CD8-positive, alpha-beta memory T cell (primary cell): ENCODE measurements at regions not wholly inside any gene's neighbourhood (a gene's known extent, or its start where the extent isn't known, plus 50 kb on each side); places are given as distances from the start of the nearest gene placed in this dataset.
"Not testable (repeated sequence)": the region's sequence is repeated elsewhere in the genome, so short reads cannot be mapped to it uniquely, and the experiment has no call there.

ENCODE experiments used
- CTCF ChIA-PET: fragments of 350-600 bp; sonication (Branson Sonifier 250); formaldehyde crosslinking; loops from one replicate; lab custom pipeline; 2021; ENCODE audit warnings: antibody characterized with exemption; lab: Charles Lee
- POLR2A ChIA-PET: fragments of 350-600 bp; sonication (Branson Sonifier 250); formaldehyde crosslinking; loops from one replicate; lab custom pipeline; 2021; ENCODE audit warnings: antibody characterized with exemption; lab: Charles Lee
- DNase-seq, 5 donors: peaks; one replicate each; pipeline versions ENCODE4 v3.0.0 to v3.0.0-alpha.2; 2020 to 2022; ENCODE audit warnings: mixed read lengths in 1 of 5
- H3K27ac ChIP-seq: one replicate; pipeline ENCODE4 v1.7.0; 2013; ENCODE audit warnings: low read depth, mild to moderate bottlenecking, low read length, moderate library complexity
- H3K27me3 ChIP-seq: 2 replicates; pipeline ENCODE4 v1.7.0; 2013; ENCODE audit warnings: low read length, mild to moderate bottlenecking; ENCODE audit not compliant: insufficient read depth, poor library complexity, severe bottlenecking
- H3K36me3 ChIP-seq: 2 replicates; pipeline ENCODE4 v1.7.0; 2013; ENCODE audit warnings: mild to moderate bottlenecking, low read length, moderate library complexity; ENCODE audit not compliant: insufficient read depth
- H3K4me1 ChIP-seq: 2 replicates; pipeline ENCODE4 v1.7.0; 2013; ENCODE audit warnings: mild to moderate bottlenecking, low read length, moderate library complexity; ENCODE audit not compliant: insufficient read depth
- H3K4me3 ChIP-seq: 2 replicates; pipeline ENCODE4 v1.7.0; 2013; ENCODE audit warnings: mild to moderate bottlenecking, low read length
- H3K9me3 ChIP-seq: 2 replicates; pipeline ENCODE4 v1.7.0; 2013; ENCODE audit warnings: mild to moderate bottlenecking, low read length
- H3K27ac Mint-ChIP-seq, 8 donors: one replicate each; pipeline ENCODE4 v1.8.0; 2020 to 2021; ENCODE audit warnings: mixed read lengths in 8 of 8, mild to moderate bottlenecking in 6 of 8, inconsistent platforms in 3 of 8, moderate library complexity in 3 of 8
- H3K27me3 Mint-ChIP-seq, 2 donors: one replicate each; pipeline ENCODE4 v1.8.0; 2020 to 2021; ENCODE audit warnings: mixed read lengths in 2 of 2, mild to moderate bottlenecking in 1 of 2, moderate library complexity in 1 of 2
- H3K36me3 Mint-ChIP-seq, 3 donors: one replicate each; pipeline ENCODE4 v1.8.0; 2020 to 2021; ENCODE audit warnings: mixed read lengths in 3 of 3, inconsistent platforms in 1 of 3, mild to moderate bottlenecking in 1 of 3
- H3K4me1 Mint-ChIP-seq, 3 donors: one replicate each; pipeline ENCODE4 v1.8.0; 2020 to 2021; ENCODE audit warnings: mixed read lengths in 3 of 3, inconsistent platforms in 1 of 3, mild to moderate bottlenecking in 1 of 3
- H3K4me3 Mint-ChIP-seq, 7 donors: one replicate each; pipeline ENCODE4 v1.8.0; 2020 to 2021; ENCODE audit warnings: mixed read lengths in 7 of 7, mild to moderate bottlenecking in 6 of 7, moderate library complexity in 4 of 7, inconsistent platforms in 2 of 7
- H3K9me3 Mint-ChIP-seq, 5 donors: one replicate each; pipeline ENCODE4 v1.8.0; 2020 to 2022; ENCODE audit warnings: mixed read lengths in 5 of 5, mild to moderate bottlenecking in 3 of 5, moderate library complexity in 2 of 5, inconsistent platforms in 1 of 5

- Histone ChIP-seq H3K27ac (no peak overlapping the region), H3K4me3 (no peak overlapping the region), H3K36me3 (no peaks in the 10 kb centered on the region), H3K4me1 (no peaks in the 10 kb centered on the region), H3K9me3 (no peaks in the 10 kb centered on the region), H3K27me3 (no peaks in the 10 kb centered on the region)
- DNase-seq, result no peak
- CTCF ChIA-PET, result no interaction called here
- H3K36me3 Mint-ChIP-seq, result no peaks in the 10 kb centered on the region
- POLR2A ChIA-PET, result no interaction called here
- H3K4me3 Mint-ChIP-seq, result no peak overlapping the region
- no peak overlapping the region for H3K27ac Mint-ChIP-seq
- H3K4me1 Mint-ChIP-seq, result no peaks in the 10 kb centered on the region
- peaks cover 2 to 6% (median 3%) of the 10 kb centered on the region in 5 donors for H3K9me3 Mint-ChIP-seq
- no peaks in the 10 kb centered on the region for H3K27me3 Mint-ChIP-seq
Measured at GRCh38 chr3:75294124-75294523, 370.0 kb upstream of the FRG2C start.

GRCh38 chr3:75295013-75295412 lies 369.1 kb upstream of the FRG2C start:
- Histone ChIP-seq H3K4me1 (no peaks in the 10 kb centered on the region), H3K9me3 (no peaks in the 10 kb centered on the region), H3K4me3 (no peak overlapping the region), H3K27ac (no peak overlapping the region), H3K27me3 (no peaks in the 10 kb centered on the region), H3K36me3 (no peaks in the 10 kb centered on the region)
- no peak overlapping the region for H3K27ac Mint-ChIP-seq
- no peaks in the 10 kb centered on the region for H3K4me1 Mint-ChIP-seq
- no peak overlapping the region for H3K4me3 Mint-ChIP-seq
- peaks cover 2 to 6% (median 3%) of the 10 kb centered on the region in 5 donors for H3K9me3 Mint-ChIP-seq
- POLR2A ChIA-PET, result no interaction called here
- H3K36me3 Mint-ChIP-seq, result no peaks in the 10 kb centered on the region
- H3K27me3 Mint-ChIP-seq, result no peaks in the 10 kb centered on the region
- no peak for DNase-seq
- CTCF ChIA-PET, result no interaction called here

- Histone ChIP-seq H3K9me3 (no peaks in the 10 kb centered on the region), H3K36me3 (no peaks in the 10 kb centered on the region), H3K27ac (no peak overlapping the region), H3K4me1 (no peaks in the 10 kb centered on the region), H3K4me3 (no peak overlapping the region), H3K27me3 (no peaks in the 10 kb centered on the region)
- H3K27me3 Mint-ChIP-seq, result no peaks in the 10 kb centered on the region
- DNase-seq, result no peak
- no peak overlapping the region for H3K27ac Mint-ChIP-seq
- H3K9me3 Mint-ChIP-seq, result peaks cover 2 to 6% (median 3%) of the 10 kb centered on the region in 5 donors
- no peaks in the 10 kb centered on the region for H3K4me1 Mint-ChIP-seq
- ChIA-PET CTCF (no interaction called here), POLR2A (no interaction called here)
- H3K36me3 Mint-ChIP-seq, result no peaks in the 10 kb centered on the region
- H3K4me3 Mint-ChIP-seq, result no peak overlapping the region
Measured at GRCh38 chr3:75296858-75297257, 367.3 kb upstream of the FRG2C start.

- Histone ChIP-seq H3K27me3 (no peaks in the 10 kb centered on the region), H3K36me3 (no peaks in the 10 kb centered on the region), H3K4me1 (no peaks in the 10 kb centered on the region), H3K9me3 (no peaks in the 10 kb centered on the region), H3K27ac (no peak overlapping the region), H3K4me3 (no peak overlapping the region)
- H3K9me3 Mint-ChIP-seq, result peaks cover 2 to 6% (median 3%) of the 10 kb centered on the region in 5 donors
- H3K27me3 Mint-ChIP-seq, result peaks cover 0 to 1% of the 10 kb centered on the region in 2 donors
- H3K4me3 Mint-ChIP-seq, result no peak overlapping the region
- no peak overlapping the region for H3K27ac Mint-ChIP-seq
- DNase-seq, result no peak
- H3K36me3 Mint-ChIP-seq, result no peaks in the 10 kb centered on the region
- POLR2A ChIA-PET, result no interaction called here
- CTCF ChIA-PET, result no interaction called here
- no peaks in the 10 kb centered on the region for H3K4me1 Mint-ChIP-seq
Measured at GRCh38 chr3:75300606-75301005, 363.5 kb upstream of the FRG2C start.

- CTCF ChIA-PET, H3K27me3 Mint-ChIP-seq, POLR2A ChIA-PET, H3K27ac Mint-ChIP-seq, H3K9me3 Mint-ChIP-seq, H3K4me3 Mint-ChIP-seq, H3K4me1 Mint-ChIP-seq, H3K4me3 ChIP-seq, H3K9me3 ChIP-seq, H3K36me3 ChIP-seq, H3K27ac ChIP-seq, H3K4me1 ChIP-seq, DNase-seq, H3K36me3 Mint-ChIP-seq, H3K27me3 ChIP-seq: not testable (repeated sequence)
Measured at GRCh38 chr3:75301050-75301449, 363.1 kb upstream of the FRG2C start.

GRCh38 chr3:75303741-75304140 lies 360.4 kb upstream of the FRG2C start:
- no peak overlapping the region for H3K27ac ChIP-seq
- no peak overlapping the region for H3K4me3 ChIP-seq
- Mint-ChIP-seq H3K27me3 (peaks cover 0 to 1% of the 10 kb centered on the region in 2 donors), H3K36me3 (no peaks in the 10 kb centered on the region), H3K4me1 (no peaks in the 10 kb centered on the region), H3K27ac (no peak overlapping the region), H3K4me3 (no peak overlapping the region), H3K9me3 (peaks cover 0 to 3% (median 0%) of the 10 kb centered on the region in 5 donors)
- ChIA-PET CTCF (no interaction called here), POLR2A (no interaction called here)
- H3K27me3 ChIP-seq, result no peaks in the 10 kb centered on the region
- no peak for DNase-seq
- no peaks in the 10 kb centered on the region for H3K4me1 ChIP-seq
- H3K36me3 ChIP-seq, result no peaks in the 10 kb centered on the region
- no peaks in the 10 kb centered on the region for H3K9me3 ChIP-seq

- H3K4me3 Mint-ChIP-seq, result no peak overlapping the region
- Histone ChIP-seq H3K27ac (no peak overlapping the region), H3K27me3 (no peaks in the 10 kb centered on the region), H3K9me3 (no peaks in the 10 kb centered on the region), H3K36me3 (no peaks in the 10 kb centered on the region), H3K4me3 (no peak overlapping the region), H3K4me1 (no peaks in the 10 kb centered on the region)
- peaks cover 0 to 3% (median 0%) of the 10 kb centered on the region in 5 donors for H3K9me3 Mint-ChIP-seq
- no peak overlapping the region for H3K27ac Mint-ChIP-seq
- H3K27me3 Mint-ChIP-seq, result peaks cover 0 to 2% of the 10 kb centered on the region in 2 donors
- ChIA-PET POLR2A (no interaction called here), CTCF (no interaction called here)
- no peaks in the 10 kb centered on the region for H3K36me3 Mint-ChIP-seq
- no peaks in the 10 kb centered on the region for H3K4me1 Mint-ChIP-seq
- DNase-seq, result no peak
Measured at GRCh38 chr3:75305901-75306300, 358.2 kb upstream of the FRG2C start.

- H3K9me3 Mint-ChIP-seq, H3K36me3 Mint-ChIP-seq, CTCF ChIA-PET, H3K9me3 ChIP-seq, POLR2A ChIA-PET, H3K4me3 Mint-ChIP-seq, H3K27ac ChIP-seq, H3K4me1 Mint-ChIP-seq, H3K4me1 ChIP-seq, H3K27me3 ChIP-seq, DNase-seq, H3K27ac Mint-ChIP-seq, H3K4me3 ChIP-seq, H3K27me3 Mint-ChIP-seq, H3K36me3 ChIP-seq: not testable (repeated sequence)
Measured at GRCh38 chr3:75311306-75311705, 352.8 kb upstream of the FRG2C start.

GRCh38 chr3:75312469-75312868 lies 351.7 kb upstream of the FRG2C start:
- CTCF ChIA-PET, H3K27me3 Mint-ChIP-seq, H3K4me1 Mint-ChIP-seq, H3K27ac Mint-ChIP-seq, H3K9me3 ChIP-seq, H3K4me3 ChIP-seq, POLR2A ChIA-PET, H3K36me3 Mint-ChIP-seq, H3K27ac ChIP-seq, H3K4me1 ChIP-seq, H3K27me3 ChIP-seq, H3K4me3 Mint-ChIP-seq, H3K36me3 ChIP-seq, DNase-seq, H3K9me3 Mint-ChIP-seq: not testable (repeated sequence)
